ENCODE measurements at regions not wholly inside any gene's neighbourhood (a gene's known extent, or its start where the extent isn't known, plus 50 kb on each side); places are given as distances from the start of the nearest gene placed in this dataset.
"Not testable (repeated sequence)": the region's sequence is repeated elsewhere in the genome, so short reads cannot be mapped to it uniquely, and the experiment has no call there.

DNA sequence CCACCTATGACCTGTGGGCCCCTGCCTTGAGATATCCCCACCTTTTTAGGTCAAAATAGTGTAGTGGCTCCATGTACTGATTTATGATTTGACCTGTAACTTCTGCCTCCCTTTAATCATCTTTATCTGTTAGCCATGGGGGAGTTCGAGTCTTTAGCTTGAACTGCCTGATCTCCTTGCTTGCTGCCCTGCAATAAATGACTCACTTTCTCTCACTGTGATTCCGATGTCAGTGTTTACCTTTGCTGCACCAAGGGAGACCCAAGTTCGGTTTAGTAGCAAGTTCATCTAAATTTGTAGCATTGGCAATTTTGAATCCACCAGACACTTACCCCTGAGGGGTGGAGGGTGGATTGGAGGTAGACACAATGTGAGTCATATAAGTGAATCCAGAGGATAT, 814.6 kb upstream of the AUTS2 start:
- Histone ChIP-seq H3K36me3 (ENCODE audit: control insufficient read depth, insufficient read depth, low read length) (no peaks in the 10 kb centered on the region), H3K27me3 (ENCODE audit: control insufficient read depth, insufficient read depth, low read length) (no peaks in the 10 kb centered on the region), H3K4me3 (ENCODE audit: low read depth, low read length) (no peak overlapping the region)
- FAIRE-seq (no peak), DNase-seq (ENCODE audit: low read depth) (no peak)
- TF ChIP-seq, protein P1, sequence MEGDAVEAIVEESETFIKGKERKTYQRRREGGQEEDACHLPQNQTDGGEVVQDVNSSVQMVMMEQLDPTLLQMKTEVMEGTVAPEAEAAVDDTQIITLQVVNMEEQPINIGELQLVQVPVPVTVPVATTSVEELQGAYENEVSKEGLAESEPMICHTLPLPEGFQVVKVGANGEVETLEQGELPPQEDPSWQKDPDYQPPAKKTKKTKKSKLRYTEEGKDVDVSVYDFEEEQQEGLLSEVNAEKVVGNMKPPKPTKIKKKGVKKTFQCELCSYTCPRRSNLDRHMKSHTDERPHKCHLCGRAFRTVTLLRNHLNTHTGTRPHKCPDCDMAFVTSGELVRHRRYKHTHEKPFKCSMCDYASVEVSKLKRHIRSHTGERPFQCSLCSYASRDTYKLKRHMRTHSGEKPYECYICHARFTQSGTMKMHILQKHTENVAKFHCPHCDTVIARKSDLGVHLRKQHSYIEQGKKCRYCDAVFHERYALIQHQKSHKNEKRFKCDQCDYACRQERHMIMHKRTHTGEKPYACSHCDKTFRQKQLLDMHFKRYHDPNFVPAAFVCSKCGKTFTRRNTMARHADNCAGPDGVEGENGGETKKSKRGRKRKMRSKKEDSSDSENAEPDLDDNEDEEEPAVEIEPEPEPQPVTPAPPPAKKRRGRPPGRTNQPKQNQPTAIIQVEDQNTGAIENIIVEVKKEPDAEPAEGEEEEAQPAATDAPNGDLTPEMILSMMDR (IDR thresholded peaks at IDR 0.05; ENCODE audit: insufficient read depth, low read length, severe bottlenecking) = no peak

DNA sequence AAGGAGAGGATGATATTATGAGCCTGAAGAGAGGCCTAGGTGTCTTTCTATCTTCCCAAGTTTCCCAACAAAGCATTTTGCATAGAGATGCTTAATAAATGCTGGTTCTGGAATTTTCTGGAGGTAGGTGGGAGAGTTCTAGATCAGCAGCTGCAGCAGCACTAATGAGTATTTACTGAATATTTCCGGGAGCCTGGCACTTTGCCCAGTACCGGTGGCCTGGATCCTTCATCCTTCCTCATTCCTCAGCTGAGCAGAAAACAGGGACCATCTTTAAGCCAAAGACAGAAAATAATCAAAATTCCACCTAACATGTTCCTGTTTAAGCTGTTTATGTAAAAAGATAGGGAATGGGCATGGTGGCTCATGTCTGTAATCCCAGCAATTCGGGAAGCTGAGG, 813.2 kb upstream of the AUTS2 start:
- FAIRE-seq (no peak), DNase-seq (ENCODE audit: low read depth) (no peak)
- TF ChIP-seq, protein P1 (IDR thresholded peaks at IDR 0.05; ENCODE audit: insufficient read depth, low read length, severe bottlenecking) = no peak

DNA sequence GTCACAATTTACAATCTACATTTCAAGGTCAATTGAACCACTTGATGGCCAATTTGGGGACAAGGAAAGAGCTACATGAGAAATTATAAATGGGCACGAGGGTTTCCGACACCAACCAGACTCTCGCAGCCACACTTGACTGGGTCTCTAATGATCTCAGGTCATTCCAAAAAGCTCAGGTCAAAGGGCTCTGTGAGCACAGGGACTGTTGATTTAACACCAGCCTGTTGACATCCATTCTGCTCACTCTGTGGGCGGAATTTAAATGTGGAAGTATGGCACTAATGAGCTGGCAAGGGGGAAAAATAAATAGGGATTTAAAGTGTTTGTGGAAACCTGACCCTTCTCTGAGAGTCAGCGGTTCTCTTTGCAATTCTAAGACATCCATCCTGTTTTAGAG, 810.7 kb upstream of the AUTS2 start:
- H3K36me3 ChIP-seq (ENCODE audit: control insufficient read depth, insufficient read depth, low read length) = no peaks in the 10 kb centered on the region
- FAIRE-seq = no peak
- TF ChIP-seq, protein P1 (IDR thresholded peaks at IDR 0.05; ENCODE audit: insufficient read depth, low read length, severe bottlenecking) = no peak

More for the DNA sequence above, 813.2 kb upstream of the AUTS2 start:
- Histone ChIP-seq H3K27me3 (ENCODE audit: control insufficient read depth, insufficient read depth, low read length) (no peaks in the 10 kb centered on the region), H3K36me3 (ENCODE audit: control insufficient read depth, insufficient read depth, low read length) (no peaks in the 10 kb centered on the region), H3K4me3 (ENCODE audit: low read depth, low read length) (no peak overlapping the region)

DNA sequence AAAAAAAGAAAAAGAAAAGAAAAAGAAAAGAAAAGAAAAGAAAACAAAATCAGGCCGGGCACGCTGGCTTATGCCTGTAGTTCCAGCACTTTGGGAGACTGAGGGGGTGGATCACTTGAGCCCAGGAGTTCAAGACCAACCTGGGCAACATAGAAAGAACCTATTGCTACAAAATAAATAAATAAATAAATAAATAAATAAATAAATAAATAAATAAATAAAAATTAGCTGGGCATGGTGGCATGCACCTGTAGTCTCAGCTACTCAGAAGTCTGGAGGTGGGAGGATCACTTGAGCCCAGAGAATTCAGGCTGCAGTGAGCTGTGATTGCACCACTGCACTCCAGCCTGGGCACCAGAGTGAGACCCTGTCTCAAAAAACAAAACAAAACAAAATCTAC, 809.7 kb upstream of the AUTS2 start:
- not testable (repeated sequence) for H3K4me3 ChIP-seq (ENCODE audit: low read depth, low read length); H3K36me3 ChIP-seq (ENCODE audit: control insufficient read depth, insufficient read depth, low read length); H3K27me3 ChIP-seq (ENCODE audit: control insufficient read depth, insufficient read depth, low read length); FAIRE-seq; DNase-seq (ENCODE audit: low read depth)

More for the DNA sequence above, 810.7 kb upstream of the AUTS2 start:
- DNase-seq (ENCODE audit: low read depth) = no peak
- no peak overlapping the region for H3K4me3 ChIP-seq (ENCODE audit: low read depth, low read length)
- no peaks in the 10 kb centered on the region for H3K27me3 ChIP-seq (ENCODE audit: control insufficient read depth, insufficient read depth, low read length)

DNA sequence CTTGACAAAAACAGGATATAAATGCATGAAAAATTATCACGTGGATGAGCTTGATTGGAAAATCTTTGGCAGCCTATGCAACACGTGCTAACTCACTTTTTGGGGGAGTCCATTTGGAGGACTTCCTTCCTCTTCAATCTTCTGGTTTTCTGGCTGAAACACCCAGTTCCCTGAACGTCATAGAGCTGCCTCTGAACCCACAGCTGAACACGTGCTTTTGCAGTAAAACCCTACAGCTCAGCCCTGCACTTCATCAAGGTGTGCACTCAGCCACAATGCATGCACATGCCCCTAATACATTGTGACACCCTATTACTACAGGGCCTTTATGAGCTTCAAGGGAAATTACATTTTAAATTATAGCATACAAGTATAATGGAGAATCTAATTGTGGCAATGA, 808.7 kb upstream of the AUTS2 start:
- H3K36me3 ChIP-seq (ENCODE audit: control insufficient read depth, insufficient read depth, low read length) = no peaks in the 10 kb centered on the region
- no peak for FAIRE-seq
- TF ChIP-seq, protein P1 (IDR thresholded peaks at IDR 0.05; ENCODE audit: insufficient read depth, low read length, severe bottlenecking) = no peak
- no peak for DNase-seq (ENCODE audit: low read depth)
- no peaks in the 10 kb centered on the region for H3K27me3 ChIP-seq (ENCODE audit: control insufficient read depth, insufficient read depth, low read length)
- H3K4me3 ChIP-seq (ENCODE audit: low read depth, low read length) = no peak overlapping the region

DNA sequence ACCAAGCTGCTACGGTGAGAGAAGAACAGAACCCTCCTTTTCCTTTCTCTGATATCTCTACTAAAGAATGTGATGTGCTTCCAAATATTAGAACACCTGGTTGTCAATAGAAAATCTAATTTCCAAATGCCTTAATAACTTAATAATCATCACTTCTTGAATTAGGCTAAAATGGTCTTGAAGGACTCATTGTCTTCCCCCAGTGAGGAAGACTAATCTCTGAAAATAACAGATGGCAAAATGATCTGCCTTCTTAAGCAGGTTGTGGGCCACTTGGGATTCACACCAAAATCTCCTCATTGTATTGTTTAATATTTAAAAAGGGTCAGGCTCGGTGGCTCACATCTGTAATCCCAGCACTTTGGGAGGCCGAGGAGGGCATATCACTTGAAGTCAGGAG, 805.9 kb upstream of the AUTS2 start:
- H3K27me3 ChIP-seq (ENCODE audit: control insufficient read depth, insufficient read depth, low read length) = no peaks in the 10 kb centered on the region
- FAIRE-seq (no peak), DNase-seq (ENCODE audit: low read depth) (no peak)
- TF ChIP-seq, protein P1 (IDR thresholded peaks at IDR 0.05; ENCODE audit: insufficient read depth, low read length, severe bottlenecking) = no peak
- H3K4me3 ChIP-seq (ENCODE audit: low read depth, low read length) = no peak overlapping the region
- H3K36me3 ChIP-seq (ENCODE audit: control insufficient read depth, insufficient read depth, low read length) = no peaks in the 10 kb centered on the region
